Esophagus muscularis mucosa (tissue), 4 donors: ENCODE measurements at regions not wholly inside any gene's neighbourhood (a gene's known extent, or its start where the extent isn't known, plus 50 kb on each side); places are given as distances from the start of the nearest gene placed in this dataset.

Experiments used
- DNase-seq: peaks from one replicate; pipeline ENCODE4 v3.0.0-alpha.2; 2017; ENCODE audit errors: extremely low spot score
- H3K27ac ChIP-seq, 4 donors: fragments of 200-600 bp; sonication (generic); replicated peaks in 1 of 4; 1 replicate in 3 of 4; 2 replicates in 1 of 4; pipeline ENCODE4 v1.5.1; 2016 to 2019; ENCODE audit warnings: mild to moderate bottlenecking in 1 of 4
- H3K27me3 ChIP-seq, 4 donors: fragments of 200-600 bp; sonication (generic); one replicate each; pipeline versions ENCODE4 v1.5.1 to v1.6.0; 2016 to 2019
- H3K36me3 ChIP-seq, 4 donors: fragments of 200-600 bp; sonication (generic); one replicate each; pipeline ENCODE4 v1.5.1; 2016 to 2019
- H3K4me1 ChIP-seq, 4 donors: fragments of 200-600 bp; sonication (generic); one replicate each; pipeline ENCODE4 v1.5.1; 2016 to 2019
- H3K4me3 ChIP-seq, 4 donors: fragments of 200-600 bp; sonication (generic); 1 replicate in 2 of 4; 2 replicates in 2 of 4; pipeline ENCODE4 v1.5.1; 2016 to 2019; ENCODE audit warnings: mild to moderate bottlenecking in 4 of 4, moderate library complexity in 1 of 4
- H3K9me3 ChIP-seq, 4 donors: fragments of 200-600 bp; sonication (generic); 1 replicate in 3 of 4; 2 replicates in 1 of 4; pipeline ENCODE4 v1.5.1; 2016 to 2019
- CTCF ChIP-seq, 3 experiments: fragments of 200-600 bp in 2 of 3; fragments of 450-650 bp in 1 of 3; sonication (generic) in 2 of 3; IDR thresholded peaks; one replicate each; pipeline ENCODE4 v1.5.1; 2017 to 2019; ENCODE audit warnings: antibody characterized with exemption in 3 of 3, mild to moderate bottlenecking in 2 of 3, moderate library complexity in 1 of 3
- EP300 ChIP-seq: sonication (generic); formaldehyde crosslinking; IDR thresholded peaks from one replicate; pipeline ENCODE4 v1.6.1; 2017; ENCODE audit warnings: antibody characterized with exemption
- POLR2A ChIP-seq: fragments of 450-650 bp; IDR thresholded peaks from one replicate; pipeline ENCODE4 v1.6.1; 2017; ENCODE audit warnings: antibody characterized with exemption, moderate library complexity, mild to moderate bottlenecking, low read depth
- POLR2AphosphoS5 ChIP-seq, 2 donors: sonication (generic); formaldehyde crosslinking; IDR thresholded peaks; one replicate each; pipeline ENCODE4 v1.6.1; 2017; ENCODE audit warnings: antibody characterized with exemption in 2 of 2
- WGBS: methylation state at CpG from one replicate; pipeline ENCODE4 v1.1.5; 2018; 5-methylcytosine and 5-hydroxymethylcytosine counted together
- intact Hi-C: fragments of 100-400 bp; cut with DNase I; formaldehyde crosslinking; loops from one replicate; pipeline ENCODE4 v1.15.1; 2023

- TF ChIP-seq EP300 (no peak), POLR2AphosphoS5 (IDR thresholded peaks at IDR 0.05) (no peak), POLR2A (no peak), CTCF (IDR thresholded peaks at IDR 0.05) (no peak)
- Histone ChIP-seq H3K4me3 (no peak overlapping the region), H3K27me3 (no peaks in the 10 kb centered on the region), H3K9me3 (no peaks in the 10 kb centered on the region), H3K4me1 (no peaks in the 10 kb centered on the region), H3K27ac (no peak overlapping the region), H3K36me3 (no peaks in the 10 kb centered on the region)
- DNase-seq: no peak
- intact Hi-C loops: no loop called here
- WGBS: 88% methylated on average over 2 of the region's 5 CpGs
Observed at GRCh38 chr7:114008696-114009095, 89.9 kb upstream of the PPP1R3A start.

DNA sequence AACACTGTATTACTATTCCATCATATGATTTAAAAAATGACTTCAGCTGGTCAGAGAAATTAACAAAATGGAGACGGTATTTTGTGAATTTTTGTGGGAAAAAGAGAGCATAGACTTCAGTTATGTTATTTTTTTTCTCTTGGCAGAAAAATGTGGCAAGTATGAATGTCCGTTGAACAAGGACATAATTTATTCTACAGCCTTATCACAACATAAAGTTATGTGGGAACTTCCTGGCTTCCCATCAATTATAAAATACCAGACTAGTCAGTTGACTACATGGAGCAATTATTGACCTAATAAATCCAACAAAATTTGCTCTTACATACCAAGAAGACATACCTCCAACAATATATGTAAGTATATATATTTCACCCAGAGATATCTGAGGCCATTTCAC, 88.6 kb upstream of the PPP1R3A start:
- no peak for DNase-seq
- Histone ChIP-seq H3K27me3 (no peaks in the 10 kb centered on the region), H3K36me3 (no peaks in the 10 kb centered on the region), H3K4me3 (no peak overlapping the region), H3K4me1 (no peaks in the 10 kb centered on the region), H3K27ac (no peak overlapping the region), H3K9me3 (peaks cover 0 to under 1% (median 0%) of the 10 kb centered on the region in 4 donors)
- TF ChIP-seq CTCF (IDR thresholded peaks at IDR 0.05): no peak
- TF ChIP-seq POLR2AphosphoS5 (IDR thresholded peaks at IDR 0.05): no peak
- TF ChIP-seq EP300: no peak
- no peak for TF ChIP-seq POLR2A
- WGBS: 44% methylated on average over 2 of the region's 2 CpGs
- intact Hi-C loops: no loop called here

DNA sequence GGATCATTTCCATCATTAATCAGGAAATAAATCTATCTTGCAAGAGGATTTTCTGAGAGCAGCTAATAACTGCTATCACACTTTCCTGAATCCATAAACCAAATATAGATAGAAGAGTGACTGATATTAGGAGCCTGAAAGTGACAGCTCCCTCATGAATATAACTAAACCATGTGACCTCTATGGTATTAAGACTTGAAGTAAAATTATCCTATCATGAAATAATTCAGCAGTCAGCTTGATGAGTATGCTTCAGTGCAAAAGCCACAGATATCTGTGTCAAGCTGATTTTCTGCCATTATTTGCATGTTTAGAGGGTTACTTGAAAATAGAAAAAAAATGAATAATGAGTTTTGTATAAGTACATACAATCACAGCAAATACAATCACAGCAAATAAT, 80.1 kb upstream of the PPP1R3A start:
- intact Hi-C loops: no loop called here
- Histone ChIP-seq H3K4me3 (no peak overlapping the region), H3K27me3 (no peaks in the 10 kb centered on the region), H3K27ac (no peak overlapping the region), H3K9me3 (peaks cover 0 to 25% (median 6%) of the 10 kb centered on the region in 4 donors), H3K4me1 (no peaks in the 10 kb centered on the region), H3K36me3 (no peaks in the 10 kb centered on the region)
- TF ChIP-seq POLR2AphosphoS5 (IDR thresholded peaks at IDR 0.05) (no peak), CTCF (IDR thresholded peaks at IDR 0.05) (no peak), EP300 (no peak), POLR2A (no peak)
- DNase-seq: no peak

GRCh38 chr7:113996405-113996804, 77.6 kb upstream of the PPP1R3A start:
- no peak for TF ChIP-seq EP300
- TF ChIP-seq POLR2AphosphoS5 (IDR thresholded peaks at IDR 0.05): no peak
- TF ChIP-seq CTCF (IDR thresholded peaks at IDR 0.05): no peak
- TF ChIP-seq POLR2A: no peak
- Histone ChIP-seq H3K4me3 (no peak overlapping the region), H3K9me3 (peaks cover 0 to 15% (median 2%) of the 10 kb centered on the region in 4 donors), H3K27me3 (no peaks in the 10 kb centered on the region), H3K27ac (no peak overlapping the region), H3K36me3 (no peaks in the 10 kb centered on the region), H3K4me1 (no peaks in the 10 kb centered on the region)
- DNase-seq: no peak
- intact Hi-C loops: no loop called here
- 46% methylated on average over 4 of the region's 4 CpGs for WGBS

DNA sequence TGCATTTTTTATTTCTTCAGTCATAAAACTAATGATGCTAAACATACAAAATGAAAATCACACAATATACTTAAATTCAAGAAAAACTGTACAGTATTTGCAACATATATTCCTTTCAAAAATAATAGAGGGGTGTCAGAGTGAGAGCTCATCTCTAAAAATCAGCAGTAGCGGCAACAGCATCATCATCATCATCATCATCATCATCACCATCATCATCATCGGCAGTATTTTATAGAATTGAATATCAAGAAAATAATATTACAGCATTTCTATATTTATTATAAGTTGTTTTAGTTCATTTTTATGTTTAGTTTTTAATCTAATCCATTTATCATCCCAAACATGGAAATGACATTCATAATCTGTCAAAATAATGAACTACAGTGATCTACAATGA, 67.4 kb upstream of the PPP1R3A start:
- WGBS: 86% methylated on average over 2 of the region's 2 CpGs
- TF ChIP-seq EP300 (no peak), POLR2A (no peak), POLR2AphosphoS5 (IDR thresholded peaks at IDR 0.05) (no peak), CTCF (IDR thresholded peaks at IDR 0.05) (no peak)

More for the DNA sequence above, 67.4 kb upstream of the PPP1R3A start:
- Histone ChIP-seq H3K36me3 (no peaks in the 10 kb centered on the region), H3K27me3 (no peaks in the 10 kb centered on the region), H3K4me3 (no peak overlapping the region), H3K4me1 (no peaks in the 10 kb centered on the region), H3K27ac (no peak overlapping the region), H3K9me3 (no peaks in the 10 kb centered on the region)
- no peak for DNase-seq
- intact Hi-C loops: no loop called here
